ENCODE measurements at regions not wholly inside any gene's neighbourhood (a gene's known extent, or its start where the extent isn't known, plus 50 kb on each side); places are given as distances from the start of the nearest gene placed in this dataset.

DNA sequence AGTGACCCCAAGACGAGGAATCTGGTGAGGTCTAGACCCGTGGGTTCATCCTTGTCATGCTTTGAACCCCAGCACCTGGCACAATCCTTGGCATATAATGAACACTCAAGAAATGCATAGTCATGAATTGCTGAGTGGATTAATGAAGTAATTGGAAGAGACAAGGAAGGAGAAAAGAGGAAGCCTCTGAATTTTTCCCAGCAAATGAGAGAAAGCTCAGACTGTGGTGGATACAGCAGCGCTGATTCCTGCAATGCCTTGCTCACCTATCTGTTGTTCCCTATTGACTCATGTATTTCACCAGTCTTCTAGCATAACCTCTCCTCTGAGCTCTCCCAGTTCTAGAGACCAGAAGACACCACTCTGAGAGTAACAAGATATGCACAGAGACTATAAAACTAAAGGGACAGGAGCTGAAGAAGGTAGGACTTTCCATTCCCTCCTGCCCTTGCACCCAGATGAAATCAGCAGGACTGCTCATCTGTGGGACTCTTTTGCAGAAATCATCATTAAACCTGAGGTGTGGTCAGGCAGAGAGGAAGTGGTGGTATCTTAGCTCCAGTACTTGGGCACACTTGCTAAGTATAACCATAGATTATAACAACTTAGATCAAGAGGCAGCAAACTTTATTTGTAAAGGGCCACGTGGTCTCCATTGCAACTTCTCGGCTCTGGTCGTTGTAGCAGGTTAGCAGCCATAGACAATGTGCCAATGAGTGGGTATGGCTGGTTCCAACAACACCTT lies 102.8 kb downstream of the MAF start:
- DNase-seq: peak in 1 of 2 donors; percentile 12

DNA sequence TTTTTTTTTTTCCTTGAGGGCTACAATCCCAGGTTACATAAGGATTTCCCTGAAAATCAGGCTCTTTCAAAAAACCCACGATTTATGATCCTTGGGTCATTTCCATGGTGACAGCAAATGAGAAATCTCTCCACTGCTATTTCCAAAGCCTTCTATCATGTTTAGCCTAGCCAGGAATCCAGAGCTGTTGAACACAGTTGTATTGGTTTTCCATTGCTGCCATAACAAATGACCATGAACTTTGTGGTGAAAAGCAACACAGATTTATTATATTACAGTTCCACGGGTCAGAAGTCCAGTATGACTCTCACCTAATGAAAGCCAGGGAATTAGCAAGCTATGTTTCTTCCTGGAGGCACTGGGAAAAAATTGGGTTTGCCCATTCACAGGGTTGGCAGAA lies 106.6 kb downstream of the MAF start:
- no peak for DNase-seq

DNA sequence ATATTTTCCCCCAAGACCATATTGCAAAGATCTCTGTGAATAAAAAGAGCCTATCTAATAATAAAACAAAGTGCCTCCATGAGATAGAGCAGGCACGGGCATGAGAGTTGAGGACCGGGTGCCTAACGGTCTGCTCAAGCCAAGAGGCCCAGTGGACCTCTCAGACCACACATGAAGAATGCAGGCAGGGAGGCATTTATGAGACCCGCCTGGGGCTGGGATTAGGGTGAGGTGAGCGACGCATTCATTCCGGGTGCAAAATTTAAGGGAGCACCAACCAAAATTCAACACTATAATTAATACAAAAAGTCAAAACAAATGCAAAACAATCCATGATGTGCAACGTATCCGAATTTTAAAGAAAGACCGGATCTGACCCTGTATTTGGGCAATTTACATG lies 108.5 kb downstream of the MAF start:
- DNase-seq: no peak

DNA sequence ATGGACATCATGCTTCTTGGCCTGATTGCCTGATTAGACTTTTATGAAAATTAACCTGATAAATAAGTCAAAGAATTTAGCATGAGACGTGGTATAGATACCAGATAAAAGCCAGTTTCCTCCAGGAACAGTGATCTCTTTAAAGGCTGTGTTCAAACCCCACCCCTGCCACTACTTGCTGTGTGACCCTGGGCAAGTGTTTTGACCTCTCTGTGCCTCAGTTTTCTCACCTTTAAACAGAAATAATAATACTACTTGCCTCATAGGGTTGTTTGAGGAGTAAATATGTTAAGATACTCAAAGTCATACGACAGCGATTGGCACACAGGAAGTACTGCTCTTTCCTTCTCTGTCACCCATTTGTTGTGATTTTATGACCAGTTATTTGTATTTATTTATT lies 115.5 kb downstream of the MAF start:
- no peak for DNase-seq

DNA sequence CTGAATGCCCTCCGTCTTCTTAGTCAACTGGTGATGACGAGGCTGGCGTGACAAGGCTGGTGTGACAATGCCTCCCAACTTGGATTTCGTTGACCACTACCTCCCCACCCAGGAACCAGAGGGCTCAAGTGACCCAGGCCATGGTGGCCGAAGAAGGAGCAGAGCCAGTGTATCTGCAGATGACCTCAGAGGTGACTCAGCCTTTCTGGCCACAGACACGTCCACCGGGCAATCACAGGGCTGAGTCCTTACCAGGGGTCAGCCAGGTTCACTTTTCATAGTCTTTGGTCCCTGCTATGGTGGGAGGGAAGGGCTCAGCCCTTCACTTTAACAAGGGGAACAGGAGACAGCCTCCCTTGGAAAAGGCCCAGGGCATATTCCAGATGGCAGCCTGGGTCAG lies 116.3 kb downstream of the MAF start:
- no peak for DNase-seq

DNA sequence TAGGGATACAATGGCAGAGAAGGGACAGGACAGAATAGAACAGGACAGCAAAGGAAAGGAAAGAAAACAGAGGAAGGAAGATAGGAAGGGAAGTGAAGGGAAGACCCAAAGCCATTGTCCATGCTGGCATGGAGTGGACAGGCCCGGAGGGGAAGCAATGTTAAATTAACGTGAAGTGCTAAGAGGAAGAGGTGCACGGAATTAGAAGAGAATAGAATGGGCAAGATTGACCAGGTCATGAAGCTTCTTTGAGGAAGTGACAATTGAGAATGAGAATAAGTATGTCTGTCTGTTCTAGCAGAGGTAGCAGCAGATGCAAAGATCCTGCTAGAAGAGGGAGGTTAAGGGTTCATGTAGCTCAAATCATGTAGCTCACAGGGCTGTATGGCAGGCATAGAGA lies 117.2 kb downstream of the MAF start:
- no peak for DNase-seq

DNA sequence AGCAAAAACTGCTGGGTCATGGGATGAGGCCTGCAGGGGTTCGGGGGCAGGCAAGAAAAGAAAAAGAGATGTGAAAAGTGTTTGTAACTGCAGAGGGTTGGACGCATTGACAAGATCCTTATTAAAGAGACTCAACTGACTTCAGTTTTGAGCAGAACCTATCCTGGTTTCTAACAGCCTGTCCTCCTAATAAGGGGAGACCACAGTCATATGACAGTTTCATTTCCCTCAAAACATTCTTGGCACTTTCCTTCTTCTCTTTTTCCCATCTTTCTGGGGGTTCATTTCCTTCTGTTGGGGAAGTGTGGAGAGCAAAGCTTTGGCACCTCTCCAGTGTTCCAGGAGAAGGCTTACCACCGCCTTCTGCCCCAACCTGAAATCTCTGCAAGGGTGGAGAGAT lies 118.5 kb downstream of the MAF start:
- no peak for DNase-seq

DNA sequence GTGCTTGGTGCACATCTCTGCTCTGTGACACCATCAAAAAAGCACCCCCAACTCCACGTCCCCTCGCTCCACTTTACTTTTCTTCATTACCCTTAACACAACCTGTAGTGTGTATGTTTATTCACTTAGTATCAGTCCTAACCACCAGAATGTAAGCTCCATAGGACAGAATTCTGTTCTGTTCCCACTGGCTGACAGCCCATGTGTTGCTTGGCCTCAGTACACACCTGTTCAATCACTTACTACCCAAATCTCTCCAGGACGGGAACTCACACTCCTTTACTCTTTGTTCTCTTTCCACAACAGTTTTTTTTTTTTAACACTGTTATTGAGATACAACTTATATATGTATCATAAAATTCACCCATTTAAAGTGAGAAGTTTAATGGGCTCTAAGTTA lies 119.6 kb downstream of the MAF start:
- DNase-seq: no peak

DNA sequence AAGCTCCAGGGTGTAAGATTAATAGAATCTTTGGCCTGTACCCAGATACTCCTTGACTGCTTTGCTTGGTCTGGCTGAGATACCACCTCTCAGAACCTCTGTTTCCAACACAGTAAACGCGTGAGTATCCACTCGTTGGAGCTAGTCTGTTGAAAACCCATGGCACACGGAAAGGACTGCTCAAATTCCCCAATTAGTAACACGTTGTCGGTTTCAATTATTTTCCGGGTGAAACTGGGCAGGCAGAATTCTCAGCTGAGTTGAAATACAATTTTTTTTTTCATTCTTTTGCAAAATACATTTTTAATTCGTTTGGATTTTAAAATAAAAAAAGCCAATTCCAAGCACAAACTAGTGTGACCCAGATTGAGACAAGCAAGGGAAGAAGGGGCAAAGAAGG lies 120.5 kb downstream of the MAF start:
- DNase-seq: no peak

DNA sequence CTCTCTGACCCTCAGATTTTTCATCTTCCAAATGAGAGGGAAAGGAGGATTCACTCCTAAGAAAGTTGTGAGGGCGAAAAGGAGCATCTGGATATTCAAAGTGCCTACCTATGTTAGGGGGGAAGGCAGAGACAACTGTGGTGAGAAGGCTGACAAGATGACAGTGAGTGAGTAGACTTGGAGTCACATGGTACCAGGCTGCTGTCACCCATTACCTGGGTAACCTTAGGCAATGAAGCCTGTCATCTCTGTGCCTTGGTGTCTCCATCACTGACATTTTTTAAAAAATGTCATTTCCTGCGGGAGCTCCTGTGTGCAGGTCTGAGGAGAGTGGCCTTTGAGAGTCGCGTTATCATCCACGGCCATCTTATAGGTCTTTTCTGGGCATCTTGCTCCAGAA lies 124.0 kb downstream of the MAF start:
- no peak for DNase-seq

DNA sequence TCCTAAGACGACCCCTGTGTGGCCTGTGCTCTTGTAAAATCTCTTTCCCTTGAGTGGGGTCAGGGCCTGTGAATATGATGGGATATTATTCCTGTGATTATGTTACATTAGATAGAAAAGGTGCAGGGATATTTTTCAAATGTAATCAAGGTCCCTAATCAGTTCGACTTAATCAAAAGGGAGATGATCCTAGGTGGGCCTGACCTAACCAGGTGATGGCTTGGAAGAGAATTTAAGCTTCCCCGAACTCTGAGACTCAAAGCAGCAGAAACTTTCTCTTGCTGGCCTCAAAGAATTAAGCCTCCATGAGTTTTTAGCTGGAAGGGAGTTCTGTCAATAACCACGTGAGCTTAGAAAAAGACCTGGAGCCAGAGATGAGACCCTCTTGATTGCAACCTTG lies 124.7 kb downstream of the MAF start:
- DNase-seq: no peak

DNA sequence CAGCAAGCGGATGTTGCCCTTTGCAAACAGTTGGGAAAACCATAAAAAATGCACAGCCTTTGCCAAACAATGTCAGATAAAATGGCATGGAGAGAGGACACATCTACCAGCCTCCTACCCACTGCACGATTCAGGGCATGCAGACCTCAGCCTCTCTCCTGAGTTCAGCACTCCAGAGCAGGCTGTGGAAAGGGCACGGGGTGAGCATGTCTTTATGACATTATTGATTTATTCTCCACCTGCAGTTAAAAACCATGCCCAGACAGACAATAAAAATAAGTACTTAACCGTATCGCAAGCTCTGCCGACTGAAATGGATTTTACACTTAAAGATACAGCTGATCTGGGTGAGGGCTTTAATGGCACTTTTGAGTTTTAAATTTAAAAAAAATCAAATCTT lies 127.1 kb downstream of the MAF start:
- no peak for DNase-seq

DNA sequence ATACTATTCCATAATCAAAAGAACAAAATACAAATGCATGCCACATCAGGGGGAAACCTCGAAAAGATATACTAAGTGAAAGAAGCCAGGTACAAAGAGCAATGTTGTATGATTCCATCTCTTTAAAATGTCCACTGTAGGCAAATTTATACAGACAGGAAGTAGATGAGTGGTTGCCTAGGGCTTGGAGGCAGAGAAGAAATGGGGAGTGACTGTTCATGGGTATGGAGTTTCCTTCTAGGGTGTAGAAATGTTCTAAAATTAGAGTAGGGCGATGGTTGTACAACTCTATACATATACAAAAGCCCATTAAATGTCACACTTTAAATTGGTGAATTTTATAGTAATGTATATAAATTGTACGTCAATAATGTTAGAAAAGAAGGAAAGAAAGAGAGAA lies 128.1 kb downstream of the MAF start:
- DNase-seq: no peak

DNA sequence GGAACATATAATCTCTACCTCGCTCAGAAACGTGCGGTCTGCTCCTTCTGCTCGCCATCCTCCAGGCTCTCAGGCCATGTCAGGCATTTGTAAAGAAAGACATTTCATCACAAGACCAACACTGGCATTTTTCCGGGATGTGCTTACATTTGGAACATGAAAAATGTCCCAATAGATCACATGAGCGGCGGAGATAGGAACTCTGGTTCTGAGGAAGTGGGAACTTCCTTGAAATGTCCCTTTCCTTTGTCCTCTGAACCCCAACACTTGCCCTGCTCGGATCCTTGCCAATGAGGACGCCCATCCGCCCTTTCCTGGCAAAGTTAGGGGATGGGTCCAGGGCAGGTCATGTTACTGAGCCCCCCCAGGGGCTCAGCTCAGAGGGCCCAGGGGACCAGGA lies 130.5 kb downstream of the MAF start:
- no peak for DNase-seq

DNA sequence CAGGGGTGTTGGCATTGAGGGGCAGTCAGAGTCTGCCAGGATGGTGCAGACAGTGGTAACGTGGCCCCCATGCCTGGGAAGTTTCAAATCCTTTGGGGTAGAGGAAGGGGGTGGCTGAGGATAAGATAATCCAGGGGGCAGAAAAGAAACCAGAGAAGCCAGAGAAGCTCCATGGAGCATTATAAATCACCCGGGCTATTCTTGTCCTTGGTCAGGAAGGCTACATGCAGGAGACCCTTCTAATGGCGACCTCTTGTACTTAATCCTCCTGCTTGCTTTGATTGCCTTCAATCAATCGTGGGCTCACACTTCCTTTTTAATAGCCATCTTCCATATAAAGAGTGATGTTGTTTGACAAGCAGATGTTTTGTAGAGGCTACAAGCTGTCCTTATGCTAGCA lies 131.9 kb downstream of the MAF start:
- no peak for DNase-seq

DNA sequence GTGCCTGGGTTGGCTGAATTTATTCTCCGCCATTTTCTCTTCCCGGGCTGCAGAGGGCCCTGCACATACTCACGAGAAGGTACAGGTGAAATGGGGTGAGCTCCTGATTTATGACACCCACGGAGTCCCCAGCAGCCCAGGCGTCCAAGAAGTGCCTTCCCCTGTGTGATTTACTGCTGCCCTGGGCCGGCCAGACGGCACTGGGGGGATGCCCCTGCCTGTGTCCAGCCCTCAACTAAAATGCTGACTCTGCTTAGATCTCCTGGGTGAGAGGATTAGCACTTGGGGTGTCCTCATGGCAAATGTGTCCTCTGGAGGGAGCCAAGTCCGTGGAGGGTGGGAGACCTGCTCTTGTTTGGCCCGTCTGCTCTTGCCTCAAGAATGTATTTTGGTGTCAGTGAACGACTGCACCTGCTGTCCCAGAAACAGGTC lies 132.4 kb downstream of the MAF start:
- DNase-seq: no peak

DNA sequence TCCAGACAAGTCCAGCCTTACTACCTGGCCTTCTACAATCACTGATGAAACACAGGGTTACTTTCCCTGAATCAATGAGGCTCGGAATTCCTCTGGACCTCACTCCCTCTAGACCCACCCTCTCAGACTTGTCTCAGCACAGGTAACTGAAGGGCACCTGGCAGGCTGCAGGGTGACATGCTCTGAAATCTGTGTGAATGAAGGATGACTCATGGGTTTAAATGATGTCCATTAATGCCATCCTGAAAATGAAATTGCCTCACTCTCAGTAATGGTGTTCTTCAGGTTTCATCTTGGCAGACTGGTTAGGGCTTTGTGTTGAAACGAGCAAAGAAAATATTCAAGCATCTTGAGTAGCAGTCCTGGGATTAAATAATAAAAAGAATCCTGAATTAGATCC lies 134.4 kb downstream of the MAF start:
- no peak for DNase-seq

DNA sequence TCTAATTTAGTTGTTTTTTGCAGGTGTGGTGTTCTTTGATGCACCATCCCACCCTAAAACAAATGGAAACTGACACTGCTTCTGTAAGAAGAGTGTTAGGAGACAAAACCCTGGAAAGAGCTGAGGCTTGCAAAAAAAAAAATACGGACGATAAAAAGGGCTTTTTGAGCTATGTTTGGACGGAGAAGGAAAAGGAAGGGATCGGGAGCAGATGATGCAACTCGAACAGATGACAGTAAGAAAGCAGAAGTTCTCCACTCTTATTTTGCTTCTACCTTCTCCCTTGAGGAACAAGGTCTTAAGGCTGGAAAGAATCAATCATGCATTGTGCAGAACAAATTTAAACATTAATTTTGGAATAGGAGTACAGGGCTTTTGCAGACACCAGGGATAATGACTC lies 136.7 kb downstream of the MAF start:
- DNase-seq: no peak

DNA sequence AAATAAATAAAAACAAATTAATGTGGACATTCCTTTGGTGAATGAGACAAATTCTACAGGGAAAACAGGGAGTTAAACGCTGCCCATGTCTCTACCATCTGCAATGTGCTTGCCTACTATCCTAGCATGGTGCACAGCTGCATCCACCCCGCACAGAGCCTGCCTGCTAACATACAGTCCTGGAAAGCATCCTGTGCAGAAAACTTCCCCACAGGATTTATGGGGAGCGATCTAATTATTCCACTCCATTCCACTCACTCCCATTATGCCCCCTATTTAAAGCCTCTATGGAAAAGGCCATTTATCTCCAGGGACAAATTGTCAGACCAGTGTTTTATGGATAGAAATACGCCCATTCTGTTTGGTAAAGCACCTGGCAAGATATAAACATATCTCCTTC lies 144.5 kb downstream of the MAF start:
- DNase-seq: no peak

DNA sequence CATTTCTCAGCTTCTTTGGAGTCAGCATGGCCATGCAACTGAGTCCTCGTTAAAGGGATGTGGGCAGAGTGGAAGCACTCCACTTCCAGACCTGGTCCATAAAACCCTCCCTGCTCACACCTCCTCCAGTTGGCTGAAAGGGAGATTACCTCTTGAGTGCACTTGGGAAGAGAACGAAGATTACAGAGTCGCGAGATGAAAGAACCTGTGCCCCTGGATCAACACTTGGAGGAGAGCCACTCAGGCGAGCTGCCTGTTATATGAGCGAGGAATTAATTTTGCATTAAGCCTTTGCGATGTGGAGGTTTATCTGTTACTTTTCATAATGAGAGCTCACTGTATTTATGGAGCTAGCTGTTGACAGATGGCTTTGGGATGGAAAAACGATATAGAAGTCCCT lies 147.9 kb downstream of the MAF start:
- no peak for DNase-seq

DNA sequence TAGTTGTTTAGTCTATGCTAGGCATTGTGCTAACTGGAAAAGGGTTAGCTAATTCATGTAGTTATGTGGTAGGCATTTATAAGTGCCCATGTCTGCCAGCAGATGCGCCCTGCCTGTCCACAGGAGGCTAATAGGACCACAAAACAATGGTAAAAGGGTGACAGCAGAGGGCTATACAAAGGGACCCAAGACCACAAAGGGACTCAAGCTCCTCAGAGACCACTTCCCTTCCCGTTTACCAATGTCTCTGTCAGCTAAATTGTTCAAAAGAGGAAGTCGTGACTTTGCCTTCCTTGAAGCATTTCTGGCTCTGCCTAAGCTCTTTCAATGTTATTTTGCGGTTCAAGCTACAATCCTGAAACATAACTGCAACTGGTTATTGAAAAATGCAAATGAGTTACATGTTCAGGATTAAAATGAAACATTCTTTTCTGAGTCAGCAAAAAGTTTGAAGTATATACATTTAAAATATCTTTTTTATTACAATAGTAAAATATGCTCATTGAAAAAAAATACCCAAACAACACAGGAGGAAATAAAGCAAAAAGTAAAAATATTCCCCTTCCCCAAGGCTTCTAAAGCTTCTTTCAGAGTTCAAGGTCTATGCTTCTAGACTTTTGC lies 149.2 kb downstream of the MAF start:
- peak; percentile 14 to 21 for DNase-seq

DNA sequence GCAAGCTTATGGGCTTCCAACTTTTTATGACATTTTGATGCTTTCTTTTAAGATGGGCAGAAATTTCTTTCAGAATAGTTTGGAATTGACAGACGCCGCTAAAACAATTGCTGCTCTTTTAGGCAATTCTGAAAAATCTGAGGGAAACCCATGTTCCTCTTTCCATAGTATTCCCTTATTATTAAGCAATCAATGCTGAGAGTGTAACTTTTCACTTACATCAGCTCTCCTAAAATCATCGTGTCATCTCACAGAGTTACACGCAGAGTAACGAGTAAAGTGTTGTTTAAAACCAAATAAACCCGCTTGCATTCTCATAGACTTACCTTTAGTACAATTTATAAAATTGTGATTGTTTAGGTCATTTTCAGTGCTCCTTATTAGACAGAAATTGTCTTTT lies 150.6 kb downstream of the MAF start:
- DNase-seq: no peak

DNA sequence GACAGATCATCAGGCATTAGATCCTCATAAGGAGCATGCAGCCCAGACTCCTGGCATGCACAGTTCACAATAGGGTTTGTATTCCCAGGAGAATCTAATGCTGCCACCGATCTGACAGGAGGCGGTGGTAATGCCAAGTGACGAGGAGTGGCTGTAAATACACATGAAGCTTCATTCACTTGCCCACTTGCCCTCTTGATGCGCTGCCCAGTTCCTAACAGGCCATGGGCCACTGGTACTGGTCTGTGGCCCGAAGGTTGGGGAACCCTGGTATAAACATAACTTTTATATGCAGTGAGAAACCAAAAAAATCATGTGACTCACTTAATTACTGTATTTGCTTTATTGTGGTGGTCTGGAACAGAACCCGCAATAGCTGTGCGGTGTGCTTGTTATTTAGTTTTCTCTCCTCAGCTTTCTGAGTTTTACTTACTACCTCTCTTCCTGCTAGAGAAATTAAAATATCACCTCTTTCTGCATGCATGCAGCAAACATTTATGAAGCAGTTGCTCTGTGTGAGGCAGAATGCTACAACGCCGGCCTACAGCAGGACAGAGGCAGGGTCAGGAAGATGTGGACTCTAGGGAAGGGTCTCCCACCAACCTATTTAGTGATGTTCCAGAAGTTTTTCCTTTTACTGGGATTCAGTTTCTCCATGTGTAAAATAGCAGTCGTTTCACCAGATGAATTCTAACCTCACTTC lies 151.3 kb downstream of the MAF start:
- no peak for DNase-seq

DNA sequence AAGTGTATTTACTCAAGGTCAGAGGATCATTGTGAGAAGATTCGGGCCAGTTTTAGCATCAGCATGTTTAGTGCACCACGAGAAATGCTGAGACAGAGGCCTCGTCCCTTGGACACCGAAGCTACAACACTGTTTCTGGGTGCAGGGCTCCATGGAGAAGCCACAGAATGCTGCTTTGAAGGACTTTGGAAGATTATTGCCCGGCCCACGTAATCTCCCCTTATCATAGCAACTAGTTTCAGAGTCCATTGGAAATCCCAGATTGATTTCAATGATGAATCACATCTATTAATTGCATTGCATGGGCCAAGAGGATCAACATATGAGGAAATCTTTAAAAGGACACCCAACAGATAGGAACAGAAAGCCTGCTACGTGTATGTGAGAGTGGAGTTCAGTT lies 156.0 kb downstream of the MAF start:
- no peak for DNase-seq

DNA sequence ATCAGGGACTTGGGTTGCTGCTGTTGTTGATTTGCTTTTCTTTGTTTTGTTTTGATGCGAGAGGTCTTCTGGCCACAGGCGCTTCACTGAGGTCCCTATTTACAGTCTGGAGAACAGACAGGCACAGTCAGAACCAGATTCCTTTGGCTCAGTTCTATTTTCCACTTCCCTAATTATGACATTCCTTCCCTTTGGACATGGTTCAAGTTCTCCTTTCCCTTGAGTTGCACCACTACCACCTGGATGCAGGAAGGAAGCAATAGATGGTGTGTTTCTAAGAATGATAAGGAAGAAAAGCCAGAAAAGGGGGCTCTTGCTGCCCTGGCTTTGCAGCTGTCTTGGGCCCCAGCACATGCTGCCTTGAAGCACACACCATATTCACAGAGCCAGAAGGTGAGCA lies 160.6 kb downstream of the MAF start:
- no peak for DNase-seq

Data from CD4-positive, alpha-beta T cell treated with Interleukin-4 for 1 hour (primary cell).